Upper lobe of right lung (tissue), 1 donor: ENCODE measurements at regions not wholly inside any gene's neighbourhood (a gene's known extent, or its start where the extent isn't known, plus 50 kb on each side); places are given as distances from the start of the nearest gene placed in this dataset.
"Not testable (repeated sequence)": the region's sequence is repeated elsewhere in the genome, so short reads cannot be mapped to it uniquely, and the experiment has no call there.

ENCODE experiments used
- ATAC-seq: fragments of 200-7000 bp; cut with Tn5 transposase; one replicate; pipeline ENCODE4 v1.9.1; 2020; ENCODE audit warnings: mild to moderate bottlenecking, moderate library complexity
- DNase-seq: peaks from one replicate; pipeline ENCODE4 v3.0.0-alpha.2; 2020
- H3K27ac ChIP-seq: fragments of 200-600 bp; one replicate; pipeline ENCODE4 v1.8.0; 2022
- H3K27me3 ChIP-seq: fragments of 200-600 bp; one replicate; pipeline ENCODE4 v1.8.0; 2022; ENCODE audit warnings: mild to moderate bottlenecking
- H3K36me3 ChIP-seq: fragments of 200-600 bp; one replicate; pipeline ENCODE4 v1.8.0; 2022
- H3K4me1 ChIP-seq: fragments of 200-600 bp; one replicate; pipeline ENCODE4 v1.8.0; 2022
- H3K4me3 ChIP-seq: fragments of 200-600 bp; one replicate; pipeline ENCODE4 v1.8.0; 2022; ENCODE audit warnings: mild to moderate bottlenecking
- H3K9me3 ChIP-seq: fragments of 200-600 bp; one replicate; pipeline ENCODE4 v1.8.0; 2022
- CTCF ChIP-seq: fragments of 200-600 bp; IDR thresholded peaks from one replicate; pipeline ENCODE4 v1.8.0; 2022; ENCODE audit warnings: antibody characterized with exemption
- intact Hi-C: fragments of 100-400 bp; cut with DNase I; formaldehyde crosslinking; loops from one replicate; pipeline ENCODE4 v1.11.0; 2022
- donor health status: DM: no; HTN: yes; CAD: no; lungs with severe emphysema.

- intact Hi-C loops: no loop called here
- no peak for ATAC-seq
- no peak for DNase-seq
These were observed 156.2 kb upstream of the TNRC6C start for GRCh38 chr17:77802333-77802615.

GRCh38 chr17:77802811-77803220 is 155.7 kb upstream of the TNRC6C start:
- Histone ChIP-seq H3K27me3 (peaks cover 4% of the 10 kb centered on the region), H3K36me3 (no peaks in the 10 kb centered on the region), H3K4me1 (no peaks in the 10 kb centered on the region), H3K4me3 (no peak overlapping the region), H3K9me3 (no peaks in the 10 kb centered on the region), H3K27ac (no peak overlapping the region)
- DNase-seq (no peak), ATAC-seq (no peak)
- TF ChIP-seq CTCF: no peak
- intact Hi-C loops: no loop called here

More at GRCh38 chr17:77802333-77802615, 156.2 kb upstream of the TNRC6C start:
- TF ChIP-seq CTCF: no peak
- H3K27ac ChIP-seq: no peak overlapping the region
- H3K36me3 ChIP-seq: no peaks in the 10 kb centered on the region
- no peaks in the 10 kb centered on the region for H3K9me3 ChIP-seq
- H3K4me1 ChIP-seq: no peaks in the 10 kb centered on the region
- H3K27me3 ChIP-seq: peaks cover 4% of the 10 kb centered on the region
- no peak overlapping the region for H3K4me3 ChIP-seq

- H3K27ac ChIP-seq: no peak overlapping the region
- peaks cover 4% of the 10 kb centered on the region for H3K27me3 ChIP-seq
- H3K4me3 ChIP-seq: no peak overlapping the region
- DNase-seq: no peak
- H3K36me3 ChIP-seq: no peaks in the 10 kb centered on the region
- ATAC-seq: no peak
- no peaks in the 10 kb centered on the region for H3K9me3 ChIP-seq
- H3K4me1 ChIP-seq: no peaks in the 10 kb centered on the region
- TF ChIP-seq CTCF: no peak
- intact Hi-C loops: no loop called here
These were observed 154.8 kb upstream of the TNRC6C start for GRCh38 chr17:77803726-77804125.

GRCh38 chr17:77804796-77805426 is 153.6 kb upstream of the TNRC6C start:
- H3K4me1 ChIP-seq: no peaks in the 10 kb centered on the region
- peaks cover 4% of the 10 kb centered on the region for H3K27me3 ChIP-seq
- no peak overlapping the region for H3K4me3 ChIP-seq
- ATAC-seq (no peak), DNase-seq (no peak)
- H3K36me3 ChIP-seq: no peaks in the 10 kb centered on the region
- intact Hi-C loops: no loop called here
- no peaks in the 10 kb centered on the region for H3K9me3 ChIP-seq
- no peak for TF ChIP-seq CTCF
- no peak overlapping the region for H3K27ac ChIP-seq

- H3K4me1 ChIP-seq, ATAC-seq, DNase-seq, H3K9me3 ChIP-seq, H3K4me3 ChIP-seq, H3K36me3 ChIP-seq, H3K27ac ChIP-seq, intact Hi-C loops, H3K27me3 ChIP-seq: not testable (repeated sequence)
These were observed 152.5 kb upstream of the TNRC6C start for GRCh38 chr17:77805970-77806369.

- Histone ChIP-seq H3K4me1 (no peaks in the 10 kb centered on the region), H3K4me3 (no peak overlapping the region), H3K27ac (no peak overlapping the region), H3K36me3 (no peaks in the 10 kb centered on the region), H3K27me3 (peaks cover 4% of the 10 kb centered on the region), H3K9me3 (no peaks in the 10 kb centered on the region)
- intact Hi-C loops: no loop called here
- ATAC-seq (no peak), DNase-seq (no peak)
- TF ChIP-seq CTCF: no peak
These were observed 151.3 kb upstream of the TNRC6C start for GRCh38 chr17:77807051-77807745.
